ENCODE measurements at regions not wholly inside any gene's neighbourhood (a gene's known extent, or its start where the extent isn't known, plus 50 kb on each side); places are given as distances from the start of the nearest gene placed in this dataset.

- no peak overlapping the region for H3K27ac Mint-ChIP-seq
- TF ChIP-seq, protein P1, sequence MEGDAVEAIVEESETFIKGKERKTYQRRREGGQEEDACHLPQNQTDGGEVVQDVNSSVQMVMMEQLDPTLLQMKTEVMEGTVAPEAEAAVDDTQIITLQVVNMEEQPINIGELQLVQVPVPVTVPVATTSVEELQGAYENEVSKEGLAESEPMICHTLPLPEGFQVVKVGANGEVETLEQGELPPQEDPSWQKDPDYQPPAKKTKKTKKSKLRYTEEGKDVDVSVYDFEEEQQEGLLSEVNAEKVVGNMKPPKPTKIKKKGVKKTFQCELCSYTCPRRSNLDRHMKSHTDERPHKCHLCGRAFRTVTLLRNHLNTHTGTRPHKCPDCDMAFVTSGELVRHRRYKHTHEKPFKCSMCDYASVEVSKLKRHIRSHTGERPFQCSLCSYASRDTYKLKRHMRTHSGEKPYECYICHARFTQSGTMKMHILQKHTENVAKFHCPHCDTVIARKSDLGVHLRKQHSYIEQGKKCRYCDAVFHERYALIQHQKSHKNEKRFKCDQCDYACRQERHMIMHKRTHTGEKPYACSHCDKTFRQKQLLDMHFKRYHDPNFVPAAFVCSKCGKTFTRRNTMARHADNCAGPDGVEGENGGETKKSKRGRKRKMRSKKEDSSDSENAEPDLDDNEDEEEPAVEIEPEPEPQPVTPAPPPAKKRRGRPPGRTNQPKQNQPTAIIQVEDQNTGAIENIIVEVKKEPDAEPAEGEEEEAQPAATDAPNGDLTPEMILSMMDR (IDR thresholded peaks at IDR 0.05; ENCODE audit: unreplicated experiment): no peak
- no peak overlapping the region for H3K4me3 Mint-ChIP-seq (ENCODE audit: low read depth)
- no peaks in the 10 kb centered on the region for H3K27me3 Mint-ChIP-seq
- no peaks in the 10 kb centered on the region for H3K36me3 Mint-ChIP-seq (ENCODE audit: insufficient read depth)
- no peak for DNase-seq (ENCODE audit: low spot score, unreplicated experiment)
- no peaks in the 10 kb centered on the region for H3K4me1 Mint-ChIP-seq (ENCODE audit: low read depth)
- H3K9me3 Mint-ChIP-seq (ENCODE audit: low read depth): peaks cover 9% of the 10 kb centered on the region
Observed at GRCh38 chr3:132772252-132772651, 50.0 kb upstream of the NPHP3 start.

Data from progenitor cell of endocrine pancreas (in vitro differentiated cells).